ENCODE measurements at regions not wholly inside any gene's neighbourhood (a gene's known extent, or its start where the extent isn't known, plus 50 kb on each side); places are given as distances from the start of the nearest gene placed in this dataset.

DNA sequence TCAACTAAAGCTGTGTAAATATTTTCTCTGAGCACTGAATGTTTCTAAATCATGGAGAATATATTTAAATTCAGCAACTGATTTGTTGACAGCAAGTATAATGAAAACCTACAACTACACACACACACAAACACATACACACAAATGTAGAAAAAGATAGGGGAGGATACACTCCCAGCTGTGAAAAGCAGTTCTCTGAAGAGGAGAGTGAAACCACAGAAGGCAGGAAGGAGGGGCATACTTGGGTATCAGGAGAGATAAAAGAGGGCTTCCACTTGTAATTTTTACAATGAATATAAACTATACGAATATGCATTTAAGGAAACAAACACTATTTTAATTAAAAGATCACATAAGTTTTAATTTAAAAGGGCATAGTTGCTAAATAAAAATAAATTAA lies 227.8 kb upstream of the SLC24A2 start:
- DNase-seq (ENCODE audit: low spot score) (no peak), ATAC-seq (no peak)
- TF ChIP-seq, protein P1, sequence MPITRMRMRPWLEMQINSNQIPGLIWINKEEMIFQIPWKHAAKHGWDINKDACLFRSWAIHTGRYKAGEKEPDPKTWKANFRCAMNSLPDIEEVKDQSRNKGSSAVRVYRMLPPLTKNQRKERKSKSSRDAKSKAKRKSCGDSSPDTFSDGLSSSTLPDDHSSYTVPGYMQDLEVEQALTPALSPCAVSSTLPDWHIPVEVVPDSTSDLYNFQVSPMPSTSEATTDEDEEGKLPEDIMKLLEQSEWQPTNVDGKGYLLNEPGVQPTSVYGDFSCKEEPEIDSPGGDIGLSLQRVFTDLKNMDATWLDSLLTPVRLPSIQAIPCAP (CRISPR knock-in tag; IDR thresholded peaks at IDR 0.05), result no peak
- TF ChIP-seq, protein P2, sequence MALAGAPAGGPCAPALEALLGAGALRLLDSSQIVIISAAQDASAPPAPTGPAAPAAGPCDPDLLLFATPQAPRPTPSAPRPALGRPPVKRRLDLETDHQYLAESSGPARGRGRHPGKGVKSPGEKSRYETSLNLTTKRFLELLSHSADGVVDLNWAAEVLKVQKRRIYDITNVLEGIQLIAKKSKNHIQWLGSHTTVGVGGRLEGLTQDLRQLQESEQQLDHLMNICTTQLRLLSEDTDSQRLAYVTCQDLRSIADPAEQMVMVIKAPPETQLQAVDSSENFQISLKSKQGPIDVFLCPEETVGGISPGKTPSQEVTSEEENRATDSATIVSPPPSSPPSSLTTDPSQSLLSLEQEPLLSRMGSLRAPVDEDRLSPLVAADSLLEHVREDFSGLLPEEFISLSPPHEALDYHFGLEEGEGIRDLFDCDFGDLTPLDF (CRISPR knock-in tag; IDR thresholded peaks at IDR 0.05), result no peak
- TF ChIP-seq, protein P3, sequence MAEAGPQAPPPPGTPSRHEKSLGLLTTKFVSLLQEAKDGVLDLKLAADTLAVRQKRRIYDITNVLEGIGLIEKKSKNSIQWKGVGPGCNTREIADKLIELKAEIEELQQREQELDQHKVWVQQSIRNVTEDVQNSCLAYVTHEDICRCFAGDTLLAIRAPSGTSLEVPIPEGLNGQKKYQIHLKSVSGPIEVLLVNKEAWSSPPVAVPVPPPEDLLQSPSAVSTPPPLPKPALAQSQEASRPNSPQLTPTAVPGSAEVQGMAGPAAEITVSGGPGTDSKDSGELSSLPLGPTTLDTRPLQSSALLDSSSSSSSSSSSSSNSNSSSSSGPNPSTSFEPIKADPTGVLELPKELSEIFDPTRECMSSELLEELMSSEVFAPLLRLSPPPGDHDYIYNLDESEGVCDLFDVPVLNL (CRISPR knock-in tag; IDR thresholded peaks at IDR 0.05; ENCODE audit: borderline replicate concordance, low read depth), result no peak
- no peak for TF ChIP-seq FOXK1 (CRISPR knock-in tag; IDR thresholded peaks at IDR 0.05)
- TF ChIP-seq ZBTB21 (CRISPR knock-in tag; IDR thresholded peaks at IDR 0.05; ENCODE audit: borderline replicate concordance), result no peak
- TF ChIP-seq, protein P4, sequence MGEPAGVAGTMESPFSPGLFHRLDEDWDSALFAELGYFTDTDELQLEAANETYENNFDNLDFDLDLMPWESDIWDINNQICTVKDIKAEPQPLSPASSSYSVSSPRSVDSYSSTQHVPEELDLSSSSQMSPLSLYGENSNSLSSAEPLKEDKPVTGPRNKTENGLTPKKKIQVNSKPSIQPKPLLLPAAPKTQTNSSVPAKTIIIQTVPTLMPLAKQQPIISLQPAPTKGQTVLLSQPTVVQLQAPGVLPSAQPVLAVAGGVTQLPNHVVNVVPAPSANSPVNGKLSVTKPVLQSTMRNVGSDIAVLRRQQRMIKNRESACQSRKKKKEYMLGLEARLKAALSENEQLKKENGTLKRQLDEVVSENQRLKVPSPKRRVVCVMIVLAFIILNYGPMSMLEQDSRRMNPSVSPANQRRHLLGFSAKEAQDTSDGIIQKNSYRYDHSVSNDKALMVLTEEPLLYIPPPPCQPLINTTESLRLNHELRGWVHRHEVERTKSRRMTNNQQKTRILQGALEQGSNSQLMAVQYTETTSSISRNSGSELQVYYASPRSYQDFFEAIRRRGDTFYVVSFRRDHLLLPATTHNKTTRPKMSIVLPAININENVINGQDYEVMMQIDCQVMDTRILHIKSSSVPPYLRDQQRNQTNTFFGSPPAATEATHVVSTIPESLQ (CRISPR knock-in tag; IDR thresholded peaks at IDR 0.05), result no peak
- TF ChIP-seq, protein P5, sequence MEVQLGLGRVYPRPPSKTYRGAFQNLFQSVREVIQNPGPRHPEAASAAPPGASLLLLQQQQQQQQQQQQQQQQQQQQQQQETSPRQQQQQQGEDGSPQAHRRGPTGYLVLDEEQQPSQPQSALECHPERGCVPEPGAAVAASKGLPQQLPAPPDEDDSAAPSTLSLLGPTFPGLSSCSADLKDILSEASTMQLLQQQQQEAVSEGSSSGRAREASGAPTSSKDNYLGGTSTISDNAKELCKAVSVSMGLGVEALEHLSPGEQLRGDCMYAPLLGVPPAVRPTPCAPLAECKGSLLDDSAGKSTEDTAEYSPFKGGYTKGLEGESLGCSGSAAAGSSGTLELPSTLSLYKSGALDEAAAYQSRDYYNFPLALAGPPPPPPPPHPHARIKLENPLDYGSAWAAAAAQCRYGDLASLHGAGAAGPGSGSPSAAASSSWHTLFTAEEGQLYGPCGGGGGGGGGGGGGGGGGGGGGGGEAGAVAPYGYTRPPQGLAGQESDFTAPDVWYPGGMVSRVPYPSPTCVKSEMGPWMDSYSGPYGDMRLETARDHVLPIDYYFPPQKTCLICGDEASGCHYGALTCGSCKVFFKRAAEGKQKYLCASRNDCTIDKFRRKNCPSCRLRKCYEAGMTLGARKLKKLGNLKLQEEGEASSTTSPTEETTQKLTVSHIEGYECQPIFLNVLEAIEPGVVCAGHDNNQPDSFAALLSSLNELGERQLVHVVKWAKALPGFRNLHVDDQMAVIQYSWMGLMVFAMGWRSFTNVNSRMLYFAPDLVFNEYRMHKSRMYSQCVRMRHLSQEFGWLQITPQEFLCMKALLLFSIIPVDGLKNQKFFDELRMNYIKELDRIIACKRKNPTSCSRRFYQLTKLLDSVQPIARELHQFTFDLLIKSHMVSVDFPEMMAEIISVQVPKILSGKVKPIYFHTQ (CRISPR knock-in tag; IDR thresholded peaks at IDR 0.05), result no peak
- TF ChIP-seq CREM (CRISPR knock-in tag; IDR thresholded peaks at IDR 0.05), result no peak
- no peak for TF ChIP-seq ATF1 (CRISPR knock-in tag; IDR thresholded peaks at IDR 0.05)
- Mint-ChIP-seq H3K27ac (no peak overlapping the region), H3K36me3 (peaks cover 6% of the 10 kb centered on the region), H3K4me1 (peaks cover 26% of the 10 kb centered on the region), H3K9me3 (peaks cover 26% of the 10 kb centered on the region), H3K4me3 (no peak overlapping the region), H3K27me3 (ENCODE audit: low read depth) (no peaks in the 10 kb centered on the region; the same call in 1 of the 2 replicates)
- ChIA-PET POLR2A (no interaction called here), CTCF (interaction anchor here (1.1 kb wide), 1 partner anchor 17 kb away, joined by 4 read pairs; no protein-coding TSS in a partner anchor)

DNA sequence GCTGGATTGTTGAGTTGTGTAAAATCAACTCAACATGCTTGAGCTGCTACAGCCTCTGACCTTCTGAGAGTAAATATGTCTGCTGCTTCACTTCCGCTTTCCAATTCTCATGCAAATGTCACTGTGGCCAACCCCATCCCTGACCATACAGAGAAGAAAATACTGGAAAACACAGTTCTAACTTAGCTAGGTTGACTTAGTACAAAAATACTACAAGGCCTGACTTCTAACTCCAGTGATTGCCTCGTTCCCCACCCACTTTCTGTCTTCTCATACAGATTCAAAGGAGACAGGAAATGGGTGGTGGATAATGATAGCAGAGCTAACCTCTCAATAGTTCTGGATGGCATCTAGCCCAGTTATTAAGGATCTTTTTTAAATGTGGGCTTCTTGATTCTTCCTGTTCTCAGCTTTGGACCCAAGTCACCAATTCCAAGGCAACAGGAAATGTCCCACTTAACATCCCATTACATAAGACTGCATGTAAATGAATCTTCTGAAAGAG lies 226.6 kb upstream of the SLC24A2 start:
- no peaks in the 10 kb centered on the region; the same call in 1 of the 2 replicates for H3K27me3 Mint-ChIP-seq (ENCODE audit: low read depth)
- peak overlapping the region; percentile 90 for H3K27ac Mint-ChIP-seq
- no peak overlapping the region for H3K4me3 Mint-ChIP-seq
- ChIA-PET CTCF (interaction anchor here (1.1 kb wide), 1 partner anchor 16 kb away, joined by 4 read pairs; no protein-coding TSS in a partner anchor), POLR2A (no interaction called here)
- ATAC-seq (peak; percentile 53), DNase-seq (ENCODE audit: low spot score) (no peak)
- TF ChIP-seq EMX1 (CRISPR knock-in tag; IDR thresholded peaks at IDR 0.05) (no peak), FOXJ3 (CRISPR knock-in tag; IDR thresholded peaks at IDR 0.05; ENCODE audit: borderline replicate concordance) (no peak), JUN (CRISPR knock-in tag; IDR thresholded peaks at IDR 0.05) (no peak), ZNF219 (CRISPR knock-in tag; IDR thresholded peaks at IDR 0.05; ENCODE audit: borderline replicate concordance) (no peak), KAT7 (CRISPR knock-in tag; IDR thresholded peaks at IDR 0.05; ENCODE audit: borderline replicate concordance) (no peak), ELF4 (CRISPR knock-in tag; IDR thresholded peaks at IDR 0.05; ENCODE audit: low read depth) (no peak), IRF2 (CRISPR knock-in tag; IDR thresholded peaks at IDR 0.05; ENCODE audit: borderline replicate concordance, low read depth) (no peak), SMAD3 (CRISPR knock-in tag; IDR thresholded peaks at IDR 0.05; ENCODE audit: borderline replicate concordance) (no peak), MXD4 (CRISPR knock-in tag; IDR thresholded peaks at IDR 0.05; ENCODE audit: borderline replicate concordance) (no peak)
- TF ChIP-seq, protein P6, sequence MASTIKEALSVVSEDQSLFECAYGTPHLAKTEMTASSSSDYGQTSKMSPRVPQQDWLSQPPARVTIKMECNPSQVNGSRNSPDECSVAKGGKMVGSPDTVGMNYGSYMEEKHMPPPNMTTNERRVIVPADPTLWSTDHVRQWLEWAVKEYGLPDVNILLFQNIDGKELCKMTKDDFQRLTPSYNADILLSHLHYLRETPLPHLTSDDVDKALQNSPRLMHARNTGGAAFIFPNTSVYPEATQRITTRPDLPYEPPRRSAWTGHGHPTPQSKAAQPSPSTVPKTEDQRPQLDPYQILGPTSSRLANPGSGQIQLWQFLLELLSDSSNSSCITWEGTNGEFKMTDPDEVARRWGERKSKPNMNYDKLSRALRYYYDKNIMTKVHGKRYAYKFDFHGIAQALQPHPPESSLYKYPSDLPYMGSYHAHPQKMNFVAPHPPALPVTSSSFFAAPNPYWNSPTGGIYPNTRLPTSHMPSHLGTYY (CRISPR knock-in tag; IDR thresholded peaks at IDR 0.05), result no peak
- TF ChIP-seq, protein P7, sequence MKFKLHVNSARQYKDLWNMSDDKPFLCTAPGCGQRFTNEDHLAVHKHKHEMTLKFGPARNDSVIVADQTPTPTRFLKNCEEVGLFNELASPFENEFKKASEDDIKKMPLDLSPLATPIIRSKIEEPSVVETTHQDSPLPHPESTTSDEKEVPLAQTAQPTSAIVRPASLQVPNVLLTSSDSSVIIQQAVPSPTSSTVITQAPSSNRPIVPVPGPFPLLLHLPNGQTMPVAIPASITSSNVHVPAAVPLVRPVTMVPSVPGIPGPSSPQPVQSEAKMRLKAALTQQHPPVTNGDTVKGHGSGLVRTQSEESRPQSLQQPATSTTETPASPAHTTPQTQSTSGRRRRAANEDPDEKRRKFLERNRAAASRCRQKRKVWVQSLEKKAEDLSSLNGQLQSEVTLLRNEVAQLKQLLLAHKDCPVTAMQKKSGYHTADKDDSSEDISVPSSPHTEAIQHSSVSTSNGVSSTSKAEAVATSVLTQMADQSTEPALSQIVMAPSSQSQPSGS (CRISPR knock-in tag; IDR thresholded peaks at IDR 0.05; ENCODE audit: borderline replicate concordance, low read depth), result no peak
- peaks cover 13% of the 10 kb centered on the region for H3K36me3 Mint-ChIP-seq
- H3K9me3 Mint-ChIP-seq, result peaks cover 33% of the 10 kb centered on the region
- peaks cover 26% of the 10 kb centered on the region for H3K4me1 Mint-ChIP-seq
